H1 (cell line): ENCODE measurements at regions not wholly inside any gene's neighbourhood (a gene's known extent, or its start where the extent isn't known, plus 50 kb on each side); places are given as distances from the start of the nearest gene placed in this dataset.

Experiments used
- CEBPB ChIP-seq: IDR thresholded peaks from 2 replicates; pipeline ENCODE4 v1.6.1; 2012; ENCODE audit warnings: low read depth, low read length
- KDM1A ChIP-seq: fragments of 200-600, 300-600 bp; sonication (generic); IDR thresholded peaks from 2 replicates; pipeline ENCODE4 v1.7.1; 2016; ENCODE audit warnings: mild to moderate bottlenecking, low read length, borderline replicate concordance
- KDM5A ChIP-seq: fragments of 200-600 bp; IDR thresholded peaks from 2 replicates; pipeline ENCODE4 v1.7.1; 2012; ENCODE audit warnings: mild to moderate bottlenecking, low read length, inconsistent platforms, mixed read lengths
- POLR2A ChIP-seq, 2 experiments: IDR thresholded peaks; 1 replicate in 1 of 2; 2 replicates in 1 of 2; pipeline ENCODE4 v1.6.1; 2011; ENCODE audit warnings: low read depth in 2 of 2, low read length in 2 of 2, mild to moderate bottlenecking in 2 of 2; ENCODE audit errors: control extremely low read depth in 1 of 2
- SIN3A ChIP-seq, 2 experiments: IDR thresholded peaks in 1 of 2; conservative IDR thresholded peaks in 1 of 2; 2 replicates each; pipeline ENCODE4 v1.6.1; 2011 to 2012; ENCODE audit warnings: low read length in 2 of 2, improper control_type of control experiment in 1 of 2, low read depth in 1 of 2, mild to moderate bottlenecking in 1 of 2

GRCh38 chr22:22721681-22722354 lies 77.4 kb downstream of the GGTLC2 start (continued):
- TF ChIP-seq KDM1A = no peak
- no peak for TF ChIP-seq KDM5A
- no peak for TF ChIP-seq CEBPB
- TF ChIP-seq SIN3A (conservative IDR thresholded peaks at IDR 0.05 in 1 of 2, IDR thresholded peaks at IDR 0.05 in 1 of 2; ENCODE audit: low read depth in 1 of 2, low read length in 2 of 2) = no peak
- TF ChIP-seq POLR2A (IDR thresholded peaks at IDR 0.05; ENCODE audit: control extremely low read depth in 1 of 2, low read depth in 2 of 2, low read length in 2 of 2) = no peak
